ENCODE measurements at regions not wholly inside any gene's neighbourhood (a gene's known extent, or its start where the extent isn't known, plus 50 kb on each side); places are given as distances from the start of the nearest gene placed in this dataset.

DNA sequence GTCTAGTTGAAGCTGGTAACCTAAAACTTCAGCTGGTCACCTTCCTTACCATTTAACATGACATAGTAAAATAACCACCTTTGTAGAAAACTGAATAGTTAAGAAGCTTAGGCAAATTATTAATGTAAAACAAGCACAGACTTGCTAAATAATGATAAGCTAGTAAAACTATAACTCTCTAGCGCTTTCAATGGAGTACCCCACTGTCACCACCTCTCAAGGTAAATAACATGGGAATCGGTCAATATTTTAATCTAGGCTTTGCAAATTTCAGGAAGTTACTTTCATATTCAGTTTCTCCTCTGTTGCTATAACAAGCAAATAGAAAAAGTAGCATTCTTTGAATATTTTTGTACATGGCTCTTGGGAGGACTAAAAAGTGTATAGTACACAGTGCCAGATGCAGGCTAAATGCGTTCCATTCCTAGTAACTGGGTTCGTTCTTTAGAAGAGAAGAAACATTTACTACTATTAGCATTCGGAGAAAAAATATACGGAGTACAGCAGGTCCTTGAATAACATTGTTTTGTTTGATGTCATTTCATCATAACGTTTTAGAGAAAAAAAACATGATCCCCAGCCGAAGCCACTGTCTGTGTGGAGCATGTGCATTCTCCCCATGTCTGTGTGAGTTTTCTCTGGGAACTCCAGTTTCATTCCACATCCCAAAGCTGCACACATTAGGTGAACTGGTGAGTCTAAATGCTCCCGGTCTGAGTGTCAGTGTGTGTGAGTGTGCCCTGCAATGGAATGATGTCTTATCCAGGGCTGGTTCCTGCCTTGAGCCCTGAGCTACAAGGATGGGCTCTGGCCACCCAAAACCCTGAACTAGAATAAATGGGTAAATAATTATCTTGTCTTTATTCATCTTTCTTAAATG, 52.5 kb downstream of the EPRS1 start:
- Mint-ChIP-seq H3K27me3 (ENCODE audit: low read depth, unreplicated experiment) (no peaks in the 10 kb centered on the region), H3K27ac (ENCODE audit: unreplicated experiment) (no peak overlapping the region), H3K4me1 (ENCODE audit: low read depth, unreplicated experiment) (no peaks in the 10 kb centered on the region), H3K36me3 (ENCODE audit: low read depth, unreplicated experiment) (peaks cover 5% of the 10 kb centered on the region), H3K9me3 (ENCODE audit: unreplicated experiment) (no peaks in the 10 kb centered on the region), H3K4me3 (ENCODE audit: unreplicated experiment) (no peak overlapping the region)
- H4K20me1 ChIP-seq (ENCODE audit: insufficient read depth, low read length) = peaks cover 2% of the 10 kb centered on the region
- H3K27me3 ChIP-seq (ENCODE audit: insufficient read depth, low read length) = no peaks in the 10 kb centered on the region
- no peaks in the 10 kb centered on the region for H3K9me3 ChIP-seq (ENCODE audit: insufficient read depth, low read depth, low read length)
- no peak overlapping the region for H3K4me3 ChIP-seq (ENCODE audit: insufficient read depth, low read depth, low read length)
- H3K4me2 ChIP-seq (ENCODE audit: low read length) = no peak overlapping the region
- no peak overlapping the region for H3K27ac ChIP-seq (ENCODE audit: low read depth, low read length)
- H3K9ac ChIP-seq (ENCODE audit: low read length) = no peak overlapping the region
- H3K4me1 ChIP-seq (ENCODE audit: insufficient read depth, low read length) = no peaks in the 10 kb centered on the region
- no peaks in the 10 kb centered on the region for H3K79me2 ChIP-seq (ENCODE audit: insufficient read depth, low read length)
- H3K36me3 ChIP-seq (ENCODE audit: insufficient read depth, low read length) = peaks cover 28% of the 10 kb centered on the region
- DNase-seq (ENCODE audit: low read depth) (no peak), FAIRE-seq (no peak)
- no peak for TF ChIP-seq EZH2 (IDR thresholded peaks at IDR 0.05; ENCODE audit: insufficient read depth, low read length)
- TF ChIP-seq, protein P1, sequence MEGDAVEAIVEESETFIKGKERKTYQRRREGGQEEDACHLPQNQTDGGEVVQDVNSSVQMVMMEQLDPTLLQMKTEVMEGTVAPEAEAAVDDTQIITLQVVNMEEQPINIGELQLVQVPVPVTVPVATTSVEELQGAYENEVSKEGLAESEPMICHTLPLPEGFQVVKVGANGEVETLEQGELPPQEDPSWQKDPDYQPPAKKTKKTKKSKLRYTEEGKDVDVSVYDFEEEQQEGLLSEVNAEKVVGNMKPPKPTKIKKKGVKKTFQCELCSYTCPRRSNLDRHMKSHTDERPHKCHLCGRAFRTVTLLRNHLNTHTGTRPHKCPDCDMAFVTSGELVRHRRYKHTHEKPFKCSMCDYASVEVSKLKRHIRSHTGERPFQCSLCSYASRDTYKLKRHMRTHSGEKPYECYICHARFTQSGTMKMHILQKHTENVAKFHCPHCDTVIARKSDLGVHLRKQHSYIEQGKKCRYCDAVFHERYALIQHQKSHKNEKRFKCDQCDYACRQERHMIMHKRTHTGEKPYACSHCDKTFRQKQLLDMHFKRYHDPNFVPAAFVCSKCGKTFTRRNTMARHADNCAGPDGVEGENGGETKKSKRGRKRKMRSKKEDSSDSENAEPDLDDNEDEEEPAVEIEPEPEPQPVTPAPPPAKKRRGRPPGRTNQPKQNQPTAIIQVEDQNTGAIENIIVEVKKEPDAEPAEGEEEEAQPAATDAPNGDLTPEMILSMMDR (IDR thresholded peaks at IDR 0.05; ENCODE audit: insufficient read depth, low read depth, low read length) = no peak
- no peak overlapping the region for H2AFZ ChIP-seq (ENCODE audit: low read depth, low read length)

DNA sequence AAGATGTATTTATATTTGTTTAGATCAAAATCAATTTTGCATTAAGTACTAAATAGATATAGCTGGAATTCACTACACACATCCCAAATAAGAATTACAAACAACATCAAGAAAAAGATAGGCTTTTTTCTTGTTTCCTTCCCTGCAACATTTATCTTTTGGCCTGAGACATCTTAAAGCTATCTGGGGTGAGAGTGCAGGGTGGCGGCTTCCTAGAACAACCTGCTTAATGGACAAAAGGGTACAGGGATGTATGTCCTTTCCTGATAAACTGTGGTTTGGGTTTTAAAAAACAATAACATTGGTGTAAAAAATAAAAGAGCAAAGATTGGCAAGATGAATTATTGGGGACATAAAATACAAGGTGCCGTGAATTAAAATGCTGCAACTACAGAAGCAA, 54.4 kb downstream of the EPRS1 start:
- no peak for FAIRE-seq
- H3K9me3 ChIP-seq (ENCODE audit: insufficient read depth, low read depth, low read length) = no peaks in the 10 kb centered on the region
- H3K27ac Mint-ChIP-seq (ENCODE audit: unreplicated experiment) = no peak overlapping the region

More for the DNA sequence above, 54.4 kb downstream of the EPRS1 start:
- H3K79me2 ChIP-seq (ENCODE audit: insufficient read depth, low read length) = no peaks in the 10 kb centered on the region
- Mint-ChIP-seq H3K9me3 (ENCODE audit: unreplicated experiment) (no peaks in the 10 kb centered on the region), H3K4me1 (ENCODE audit: low read depth, unreplicated experiment) (no peaks in the 10 kb centered on the region), H3K4me3 (ENCODE audit: unreplicated experiment) (no peak overlapping the region), H3K36me3 (ENCODE audit: low read depth, unreplicated experiment) (peaks cover 8% of the 10 kb centered on the region), H3K27me3 (ENCODE audit: low read depth, unreplicated experiment) (no peaks in the 10 kb centered on the region)
- H3K27ac ChIP-seq (ENCODE audit: low read depth, low read length) = no peak overlapping the region
- H3K27me3 ChIP-seq (ENCODE audit: insufficient read depth, low read length) = no peaks in the 10 kb centered on the region
- H3K4me3 ChIP-seq (ENCODE audit: insufficient read depth, low read depth, low read length) = no peak overlapping the region
- H3K4me1 ChIP-seq (ENCODE audit: insufficient read depth, low read length) = no peaks in the 10 kb centered on the region
- H3K9ac ChIP-seq (ENCODE audit: low read length) = no peak overlapping the region
- no peak overlapping the region for H3K4me2 ChIP-seq (ENCODE audit: low read length)
- H4K20me1 ChIP-seq (ENCODE audit: insufficient read depth, low read length) = peaks cover 2% of the 10 kb centered on the region
- H3K36me3 ChIP-seq (ENCODE audit: insufficient read depth, low read length) = peaks cover 27% of the 10 kb centered on the region
- H2AFZ ChIP-seq (ENCODE audit: low read depth, low read length) = no peak overlapping the region
- TF ChIP-seq, protein P1 (IDR thresholded peaks at IDR 0.05; ENCODE audit: insufficient read depth, low read depth, low read length) = no peak
- TF ChIP-seq EZH2 (IDR thresholded peaks at IDR 0.05; ENCODE audit: insufficient read depth, low read length) = no peak
- no peak for DNase-seq (ENCODE audit: low read depth)

Measured in astrocyte (in vitro differentiated cells and primary cell).